Skeletal muscle cell (primary cell): ENCODE measurements at regions not wholly inside any gene's neighbourhood (a gene's known extent, or its start where the extent isn't known, plus 50 kb on each side); places are given as distances from the start of the nearest gene placed in this dataset.
A peak's percentile ranks its signal among the peaks of the same experiment; 100 is the strongest.

Source experiments
- DNase-seq: peaks from one replicate; pipeline ENCODE4 v3.0.0-alpha.2; 2010; ENCODE audit warnings: low read depth
- H3K4me3 ChIP-seq: 2 replicates; pipeline ENCODE4 v1.5.1; 2011; ENCODE audit warnings: low read depth, mild to moderate bottlenecking, control low read depth, low read length, moderate library complexity

DNA sequence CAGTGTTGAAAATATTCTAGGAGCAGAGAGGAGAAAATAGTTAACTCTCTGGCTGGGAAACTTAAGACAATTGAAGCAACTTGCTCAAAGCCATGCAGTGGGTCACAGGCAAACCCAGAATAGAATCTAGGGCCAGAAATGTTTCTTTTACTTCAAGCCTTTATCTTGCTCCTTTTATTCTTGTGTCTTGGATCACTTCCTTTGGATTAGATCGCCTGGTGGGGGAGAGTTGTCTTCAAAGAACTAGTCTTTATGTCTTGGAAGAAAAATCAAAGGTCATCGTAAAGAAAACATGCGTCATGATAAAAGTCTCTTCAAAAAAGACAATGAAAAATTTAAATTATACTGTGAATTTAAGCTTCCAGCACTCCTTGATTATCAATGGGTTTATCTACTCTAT is 493.6 kb upstream of the USP24 start:
- no peak for DNase-seq
- H3K4me3 ChIP-seq: no peak overlapping the region

DNA sequence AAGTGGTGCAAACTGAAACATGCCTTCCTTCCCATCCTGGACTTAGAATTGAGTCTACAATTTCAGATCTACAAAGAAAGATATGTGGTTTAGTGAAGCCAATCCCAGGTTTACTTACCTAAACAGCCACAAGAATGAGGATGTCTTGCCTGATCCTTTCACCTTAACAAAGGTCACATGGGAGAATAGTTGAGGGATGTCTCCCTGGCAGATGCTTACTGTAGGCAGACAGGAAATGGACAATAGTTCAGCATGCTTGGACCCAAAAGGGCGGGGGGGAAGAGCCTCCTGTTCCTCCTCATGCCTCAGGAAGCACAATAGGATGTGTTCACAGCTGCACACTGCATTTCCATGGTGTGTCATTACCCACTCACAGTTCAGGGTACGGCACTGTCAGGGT is 492.7 kb upstream of the USP24 start:
- H3K4me3 ChIP-seq: no peak overlapping the region
- DNase-seq: no peak

DNA sequence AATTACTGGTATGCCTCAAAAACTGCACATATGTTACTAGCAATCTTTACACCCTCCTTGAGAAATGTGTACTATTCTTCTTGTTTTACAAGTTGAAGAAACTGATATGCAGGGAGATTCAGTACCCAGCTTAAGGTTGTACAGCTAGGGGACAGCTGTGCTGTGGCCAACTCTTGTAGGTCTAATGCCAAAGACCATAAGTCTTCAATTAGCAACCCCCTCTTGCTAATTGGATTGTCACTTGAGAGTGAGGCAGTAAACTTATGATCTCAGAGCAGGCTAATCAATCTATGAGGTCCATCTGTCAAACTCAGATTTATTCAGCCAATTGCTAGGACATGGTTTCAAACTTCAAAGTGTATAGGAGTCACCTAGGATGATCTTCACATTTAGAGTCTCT is 492.0 kb upstream of the USP24 start:
- no peak for DNase-seq
- H3K4me3 ChIP-seq: no peak overlapping the region

DNA sequence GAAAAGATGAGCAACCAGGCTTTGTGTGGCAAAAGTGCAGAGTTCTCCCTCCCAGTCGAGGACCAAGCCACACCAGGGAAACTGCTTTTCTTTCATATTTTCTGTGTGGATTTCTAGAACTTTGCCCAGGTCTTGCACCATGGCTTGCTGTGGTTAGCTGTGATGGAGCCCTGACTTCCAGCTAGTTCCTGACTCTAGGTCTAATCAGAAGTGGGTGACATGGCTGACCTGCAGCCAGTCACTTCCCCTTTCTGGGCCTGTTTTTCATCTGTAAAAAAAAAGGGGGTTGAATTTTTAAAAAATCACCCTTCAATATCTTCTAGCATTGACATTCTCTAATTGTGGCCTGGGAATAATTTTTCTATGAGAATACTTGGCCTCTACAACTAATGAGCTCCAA is 491.2 kb upstream of the USP24 start:
- no peak for DNase-seq
- no peak overlapping the region for H3K4me3 ChIP-seq

DNA sequence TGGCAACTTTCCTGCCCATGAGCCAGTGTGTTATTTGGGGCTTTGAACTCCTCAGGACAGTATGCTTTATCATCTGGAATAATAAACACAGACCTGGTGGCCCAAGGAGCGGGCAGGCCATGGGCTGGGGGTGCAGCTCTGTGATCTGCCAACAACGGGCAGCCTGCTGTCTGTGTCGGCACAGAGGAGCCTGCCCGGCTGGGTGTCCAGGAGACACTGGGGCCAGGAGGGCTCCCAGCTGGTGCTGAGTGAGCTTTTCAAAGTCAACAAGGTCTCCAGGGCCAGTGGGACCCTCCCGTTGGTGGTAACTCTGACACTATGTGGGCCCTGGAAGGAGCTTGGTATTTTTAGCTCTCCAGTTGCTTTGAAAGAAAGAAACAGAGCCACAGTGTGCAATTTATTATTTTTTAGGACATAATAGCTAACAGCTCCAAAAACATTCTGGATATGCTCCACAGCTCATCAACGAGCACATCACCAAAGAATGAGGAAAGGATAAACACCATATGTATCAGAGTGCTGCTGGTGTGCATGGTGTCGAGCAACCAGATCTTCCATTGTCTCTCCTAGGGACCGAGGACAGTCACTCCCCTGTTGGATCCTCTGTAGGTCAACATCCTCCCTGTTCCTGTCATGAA is 488.7 kb upstream of the USP24 start:
- H3K4me3 ChIP-seq: no peak overlapping the region
- no peak for DNase-seq

DNA sequence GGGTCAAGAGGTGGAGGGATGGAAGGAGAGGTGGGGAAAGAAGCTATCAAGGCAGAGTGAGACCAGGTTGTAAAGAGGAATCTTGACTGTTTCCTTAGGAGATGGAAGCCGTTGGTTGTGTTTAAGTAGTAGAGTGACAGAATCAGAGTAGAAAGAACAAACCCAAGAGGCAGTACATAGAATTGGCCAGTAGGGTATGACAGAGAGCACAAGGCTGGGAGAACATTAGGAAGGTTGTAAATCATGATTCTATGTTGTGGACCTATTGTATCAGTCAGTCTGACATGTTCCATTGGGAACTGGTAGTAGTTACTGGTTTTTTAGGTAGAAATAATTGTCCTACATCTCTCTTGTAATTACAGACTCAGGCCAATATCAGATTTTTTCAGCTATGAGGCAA is 486.9 kb upstream of the USP24 start:
- H3K4me3 ChIP-seq: no peak overlapping the region
- no peak for DNase-seq

DNA sequence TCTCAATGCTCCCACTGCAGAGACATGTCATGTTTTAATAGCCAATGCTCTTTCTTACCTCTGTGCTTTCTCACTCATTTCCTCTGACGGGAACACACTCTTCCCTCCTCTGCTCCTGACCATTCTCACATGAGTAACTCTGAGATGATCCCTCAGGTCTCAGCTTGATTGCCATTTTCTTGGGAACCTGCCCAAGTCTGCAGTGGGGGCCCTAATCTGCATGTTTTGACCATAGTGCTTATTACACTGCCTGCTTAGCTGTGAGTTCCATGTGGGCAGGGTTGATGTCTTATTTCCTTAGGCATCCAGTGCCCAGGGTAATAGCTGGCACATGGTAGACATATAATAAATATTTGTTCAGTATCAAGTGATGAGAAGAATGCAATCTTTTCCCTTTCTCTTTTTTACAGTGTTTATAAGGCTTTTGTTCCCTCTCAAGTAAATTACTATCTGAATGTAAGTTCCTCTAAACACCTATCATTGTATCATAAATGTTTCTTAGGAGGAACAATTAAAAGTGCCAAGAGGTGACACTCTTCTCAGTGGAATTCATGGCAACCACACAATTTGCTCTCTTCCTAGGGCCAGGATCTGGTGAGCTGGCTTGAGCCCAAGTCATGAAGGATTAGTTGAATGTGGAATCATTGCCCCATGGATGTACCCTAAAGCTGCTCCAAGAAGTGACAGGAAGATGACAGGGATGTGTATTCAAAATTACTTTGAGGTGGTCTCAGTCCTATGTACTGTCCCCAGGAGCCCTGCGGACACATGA is 485.4 kb upstream of the USP24 start:
- peak; percentile 84 for DNase-seq
- no peak overlapping the region for H3K4me3 ChIP-seq

DNA sequence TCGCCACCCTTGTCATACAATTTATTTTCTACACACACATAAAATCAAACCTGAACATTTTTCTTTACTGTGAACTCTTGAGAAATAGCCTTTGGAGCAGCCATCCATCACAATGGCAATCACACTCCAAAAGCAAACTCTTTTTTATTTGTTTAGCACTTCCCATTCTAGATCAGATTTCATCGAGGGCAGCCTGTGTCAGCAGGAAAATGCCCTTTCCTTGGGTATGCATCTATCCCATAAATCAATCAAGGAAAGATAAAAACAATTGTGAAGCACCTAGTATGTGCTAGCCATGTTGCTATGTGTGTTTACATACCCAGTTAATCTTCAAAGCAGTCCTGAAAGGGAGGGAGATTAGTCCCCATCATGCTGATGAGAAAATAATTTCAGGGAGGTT is 484.1 kb upstream of the USP24 start:
- no peak overlapping the region for H3K4me3 ChIP-seq
- DNase-seq: no peak

DNA sequence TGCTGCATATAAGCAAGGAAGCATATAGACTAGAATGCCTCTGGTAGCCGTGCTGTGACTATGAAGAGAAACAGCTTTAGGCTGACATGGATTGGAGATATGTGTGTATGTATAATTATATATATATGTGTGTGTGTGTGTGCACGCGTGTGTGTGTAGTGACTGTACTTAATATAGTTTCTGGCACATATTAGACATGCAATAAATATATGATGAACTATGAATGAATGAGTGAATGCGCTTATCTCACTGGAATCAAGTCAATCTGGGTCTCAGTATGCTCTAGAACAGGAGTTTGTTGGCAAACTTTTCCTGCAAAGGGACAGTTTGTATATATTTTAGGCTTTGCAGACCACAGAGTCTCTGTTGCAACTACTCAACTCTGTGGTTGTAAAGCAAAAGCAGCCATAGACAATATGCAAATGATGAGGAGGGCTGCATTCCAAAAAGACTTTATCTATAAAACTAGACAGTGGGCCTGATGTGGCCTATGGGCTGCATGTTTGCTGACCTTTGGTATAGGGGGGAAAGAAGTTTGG is 482.9 kb upstream of the USP24 start:
- no peak for DNase-seq
- no peak overlapping the region for H3K4me3 ChIP-seq

DNA sequence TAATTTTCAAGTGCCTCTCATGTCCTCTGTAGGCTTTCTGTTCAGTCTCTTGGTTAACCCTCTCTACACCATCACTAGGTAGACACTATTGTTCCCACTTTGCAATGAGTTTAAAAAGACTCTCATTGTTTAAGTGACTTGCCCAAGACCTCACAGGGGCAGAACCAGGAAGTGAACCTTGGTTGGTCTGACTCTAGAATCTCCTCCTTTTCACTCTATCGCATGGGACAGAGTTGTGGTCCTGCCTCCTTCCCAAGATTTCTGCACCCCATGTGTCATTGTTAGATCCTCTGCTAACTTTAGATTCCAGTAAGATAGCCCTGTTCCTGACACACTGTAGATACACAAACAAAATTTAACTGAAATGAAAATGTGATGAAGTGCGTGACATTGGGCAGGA is 481.7 kb upstream of the USP24 start:
- DNase-seq: no peak
- no peak overlapping the region for H3K4me3 ChIP-seq

DNA sequence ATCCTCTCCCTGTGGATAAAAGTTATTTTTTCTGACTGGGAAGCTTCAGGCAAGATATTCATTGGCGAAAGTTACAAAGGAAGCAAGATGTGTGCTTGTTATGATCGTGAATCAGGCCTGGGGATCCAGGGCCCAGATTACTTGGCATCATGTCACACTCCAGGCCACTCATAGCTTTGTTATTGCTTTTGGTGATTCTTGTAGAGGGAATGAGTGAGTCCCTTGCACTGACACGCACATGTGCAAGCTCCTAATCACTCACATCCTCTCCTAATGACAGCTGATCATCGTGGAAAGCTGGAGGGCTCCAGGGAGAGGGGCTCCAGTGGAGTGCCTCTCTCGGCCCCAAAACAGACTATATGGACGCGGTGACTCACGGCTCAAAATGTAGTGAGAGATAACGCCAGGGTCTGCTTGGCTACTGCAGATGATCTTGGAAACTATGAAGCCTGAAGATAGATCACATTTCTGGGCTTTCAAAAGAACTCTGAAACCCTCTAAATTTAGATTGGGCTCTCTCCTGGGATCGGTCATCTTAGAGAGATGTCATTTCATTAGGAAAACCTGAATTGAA is 481.1 kb upstream of the USP24 start:
- H3K4me3 ChIP-seq: no peak overlapping the region
- peak; percentile 78 for DNase-seq

DNA sequence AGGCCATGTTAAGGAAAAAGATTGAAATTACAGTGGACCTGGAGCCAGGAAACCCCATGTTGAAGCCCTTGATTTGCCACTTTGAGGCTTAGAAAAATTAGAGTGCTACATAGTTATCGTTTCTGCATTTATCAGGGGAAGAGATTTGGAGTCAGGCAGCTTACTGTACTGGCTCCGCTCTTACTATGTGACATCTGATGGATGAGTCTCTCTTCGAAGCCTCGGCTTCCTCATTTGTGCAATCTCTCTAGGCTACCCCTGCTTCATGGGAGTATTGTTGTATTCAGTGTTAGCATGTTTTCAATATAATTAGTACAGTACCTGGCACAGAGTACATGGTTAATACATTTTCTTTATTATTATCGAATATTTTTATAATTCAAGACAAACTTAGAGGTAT is 480.4 kb upstream of the USP24 start:
- no peak overlapping the region for H3K4me3 ChIP-seq
- DNase-seq: no peak

DNA sequence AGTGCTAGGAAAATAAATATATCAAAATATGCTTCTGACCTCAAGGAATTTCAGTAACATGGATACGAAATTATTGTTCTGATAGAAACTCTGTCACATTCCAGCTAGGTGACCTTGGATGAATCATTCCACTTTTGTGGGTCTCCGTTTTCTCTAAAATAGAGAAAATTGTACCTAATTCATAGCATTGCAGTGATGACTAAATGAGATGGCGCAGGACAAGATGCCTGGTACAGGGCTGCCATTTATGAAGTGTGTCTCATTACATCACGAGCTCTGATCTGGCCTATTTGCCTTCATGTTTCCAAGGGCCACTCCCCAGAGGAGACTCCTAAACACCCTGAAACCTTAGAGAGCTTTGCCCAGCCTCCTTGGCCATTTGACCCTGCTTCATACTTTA is 480.0 kb upstream of the USP24 start:
- no peak for DNase-seq
- no peak overlapping the region for H3K4me3 ChIP-seq

DNA sequence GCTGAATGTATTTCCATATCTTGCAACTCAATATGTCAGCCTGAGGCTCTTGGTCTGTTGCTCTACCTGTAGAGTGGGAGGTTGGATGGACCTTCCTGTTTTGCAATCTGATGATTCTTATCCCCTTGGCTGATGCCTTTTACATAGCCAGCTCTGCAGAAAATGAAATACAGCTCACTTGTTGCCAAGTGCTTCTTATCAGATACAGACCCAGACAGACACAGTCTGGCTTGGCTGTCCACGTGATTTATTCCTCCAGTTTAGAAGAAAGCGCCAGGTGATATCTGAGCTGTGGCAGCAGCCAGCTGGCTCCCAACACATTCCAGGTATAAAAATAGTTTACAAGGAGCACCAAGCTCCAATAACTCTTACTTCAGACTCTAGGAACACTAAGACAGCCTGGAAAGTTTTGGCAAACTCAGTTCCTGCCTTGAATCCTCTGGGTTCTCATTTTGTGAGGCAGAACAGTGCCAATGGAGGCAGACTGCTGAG is 479.2 kb upstream of the USP24 start:
- no peak for DNase-seq
- H3K4me3 ChIP-seq: no peak overlapping the region

DNA sequence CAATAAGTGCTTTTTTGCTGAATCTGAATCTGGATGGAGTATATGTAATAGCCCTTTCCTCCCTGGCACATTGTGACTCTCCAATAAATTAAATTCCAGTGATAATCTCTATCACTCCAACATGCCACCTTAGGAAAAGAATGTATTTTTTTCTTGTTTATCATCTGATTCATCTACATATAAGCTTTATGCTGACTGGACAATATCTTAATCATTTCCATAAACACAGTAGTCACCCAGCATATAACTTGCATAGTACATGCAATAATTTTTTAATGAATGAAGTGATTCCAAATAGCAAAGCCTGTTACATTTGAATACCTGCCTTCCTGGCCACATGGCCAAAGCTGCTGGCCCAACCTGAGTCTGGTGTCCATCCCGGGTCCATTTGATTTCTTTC is 477.6 kb upstream of the USP24 start:
- DNase-seq: no peak

DNA sequence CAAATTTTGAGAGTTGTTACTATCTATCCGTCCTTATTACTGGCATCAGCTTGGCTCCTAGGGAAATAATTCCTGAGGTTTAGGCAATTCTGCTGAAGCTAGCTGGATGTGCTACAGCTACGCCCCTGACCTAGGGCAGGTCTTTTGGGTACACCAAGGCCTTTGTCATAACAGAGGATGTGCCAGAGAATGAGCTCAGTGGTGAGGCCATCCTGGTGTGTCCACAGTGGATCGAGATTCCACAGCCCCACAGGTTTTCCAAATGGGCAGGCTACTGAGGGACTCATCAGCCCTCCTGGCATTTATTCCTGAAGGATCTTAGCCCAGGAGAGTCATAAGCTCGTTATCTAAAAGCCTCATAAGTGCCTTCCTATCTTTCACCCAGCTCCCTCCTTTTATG is 475.2 kb upstream of the USP24 start:
- no peak overlapping the region for H3K4me3 ChIP-seq

More for the DNA sequence above, 477.6 kb upstream of the USP24 start:
- H3K4me3 ChIP-seq: no peak overlapping the region

DNA sequence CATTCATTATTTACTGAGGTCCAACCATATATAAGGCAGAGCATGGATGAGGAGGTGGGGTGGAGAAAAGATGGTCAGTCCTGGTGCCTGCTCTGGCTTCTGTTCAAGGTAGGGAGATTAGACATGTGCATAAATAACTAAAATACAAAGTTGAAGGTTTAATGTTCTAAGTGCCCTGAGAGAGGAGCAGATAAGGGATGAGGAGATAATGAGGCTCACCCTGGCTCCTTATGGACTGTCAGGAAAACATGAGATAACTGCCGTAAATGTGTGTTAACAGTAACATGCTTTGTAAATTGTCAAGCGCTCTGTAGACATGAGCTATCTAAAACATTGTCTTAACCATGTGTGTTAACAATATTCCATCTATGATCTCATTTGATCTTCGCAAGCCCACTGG is 474.6 kb upstream of the USP24 start:
- no peak overlapping the region for H3K4me3 ChIP-seq
- no peak for DNase-seq

More for the DNA sequence above, 475.2 kb upstream of the USP24 start:
- DNase-seq: no peak

DNA sequence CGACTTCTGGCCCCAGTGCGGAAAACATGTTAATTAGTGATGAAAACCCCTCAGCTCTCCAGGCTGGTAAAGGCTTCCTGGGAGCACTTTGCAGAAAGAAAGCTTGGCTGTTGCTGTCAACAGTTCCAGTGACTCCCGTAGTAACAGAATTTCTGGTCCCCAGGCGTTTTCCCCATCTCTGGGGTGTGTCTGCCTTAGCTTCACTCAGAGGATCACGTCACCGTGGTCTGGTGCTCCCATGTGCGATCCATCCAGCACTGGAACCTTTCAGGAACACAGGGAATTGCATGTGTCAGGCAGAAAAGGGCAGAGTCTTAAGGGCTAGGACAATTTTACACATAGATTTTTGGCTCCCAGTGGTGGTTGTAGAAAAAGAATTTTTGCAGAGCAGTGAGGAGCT is 470.4 kb upstream of the USP24 start:
- DNase-seq: no peak
- no peak overlapping the region for H3K4me3 ChIP-seq

DNA sequence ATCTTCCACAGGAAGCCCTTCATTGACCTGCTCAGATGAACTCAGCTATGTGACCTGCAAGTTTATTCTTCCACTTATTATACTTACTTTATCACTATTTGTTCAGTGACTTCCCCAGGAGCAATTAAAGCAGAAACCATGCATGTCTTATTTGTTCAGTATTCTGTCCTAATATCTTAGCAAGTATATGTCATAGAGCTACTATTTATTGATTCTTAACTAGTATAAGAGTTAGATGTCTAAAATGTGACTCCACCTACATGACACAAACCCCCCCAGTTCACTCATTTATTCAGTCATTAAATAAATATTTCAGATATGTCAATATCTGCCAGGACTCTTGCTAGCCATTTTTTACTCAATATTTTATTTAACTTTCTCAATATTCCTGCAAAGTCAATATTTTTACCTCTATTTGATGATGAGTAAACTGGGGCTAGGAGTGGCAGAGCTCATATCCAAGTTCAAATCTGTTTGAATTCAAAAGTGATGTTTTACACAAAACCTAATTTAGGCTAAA is 469.0 kb upstream of the USP24 start:
- DNase-seq: no peak
- H3K4me3 ChIP-seq: no peak overlapping the region

DNA sequence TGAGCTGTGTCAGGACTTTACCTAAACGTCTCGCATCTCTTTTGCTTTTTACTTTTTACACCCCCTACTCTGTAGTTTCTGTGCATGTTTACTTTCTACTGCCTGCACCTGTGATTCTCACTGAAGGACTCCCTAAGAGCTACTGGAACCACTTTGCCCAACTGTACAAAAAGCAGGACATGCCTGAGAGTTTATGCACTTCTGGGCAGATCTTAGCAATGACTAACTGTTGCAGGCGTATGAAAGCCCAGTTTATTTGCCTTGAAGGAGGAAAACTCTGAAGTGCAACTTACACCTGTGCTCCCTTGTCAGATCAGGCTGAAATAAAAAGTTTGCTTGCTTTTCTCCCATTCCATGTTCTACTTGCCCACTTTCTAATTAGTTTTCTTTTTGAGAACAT is 467.0 kb upstream of the USP24 start:
- no peak overlapping the region for H3K4me3 ChIP-seq

More for the DNA sequence above, 467.0 kb upstream of the USP24 start:
- no peak for DNase-seq
